ENCODE measurements at regions not wholly inside any gene's neighbourhood (a gene's known extent, or its start where the extent isn't known, plus 50 kb on each side); places are given as distances from the start of the nearest gene placed in this dataset.

GRCh38 chr20:37586078-37586477 lies 58.4 kb upstream of the BLCAP start:
- H3K4me3 ChIP-seq (ENCODE audit: low read length in 2 of 2), result no peak overlapping the region
- DNase-seq, result no peak
- intact Hi-C loops (cut with DNase I), result no loop called here
- no peak for ATAC-seq (ENCODE audit: low FRiP score)
- WGBS, 2 donors, result 78 to 80% methylated on average over 2 of the region's 2 CpGs
- H3K27ac ChIP-seq (ENCODE audit: low read depth in 1 of 2, low read length in 2 of 2), result no peak overlapping the region
- H3K9me3 ChIP-seq (ENCODE audit: control insufficient read depth, low read length), result peaks cover 4% of the 10 kb centered on the region
- peaks cover 0 to 3% of the 10 kb centered on the region in 2 donors for H3K27me3 ChIP-seq (ENCODE audit: control insufficient read depth in 1 of 2, insufficient read depth in 2 of 2, low read length in 1 of 2)
- H3K4me1 ChIP-seq (ENCODE audit: control insufficient read depth in 1 of 2, insufficient read depth in 2 of 2, low read length in 2 of 2), result no peaks in the 10 kb centered on the region
- no peaks in the 10 kb centered on the region for H3K36me3 ChIP-seq (ENCODE audit: control insufficient read depth in 1 of 2, insufficient read depth in 2 of 2, low read length in 1 of 2)

- ATAC-seq (ENCODE audit: low FRiP score), result no peak
- H3K27me3 ChIP-seq (ENCODE audit: control insufficient read depth in 1 of 2, insufficient read depth in 2 of 2, low read length in 1 of 2), result peaks cover 0 to 3% of the 10 kb centered on the region in 2 donors
- WGBS, 2 donors, result 74 to 77% methylated on average over 5 of the region's 5 CpGs
- H3K27ac ChIP-seq (ENCODE audit: low read depth in 1 of 2, low read length in 2 of 2), result no peak overlapping the region
- H3K4me1 ChIP-seq (ENCODE audit: control insufficient read depth in 1 of 2, insufficient read depth in 2 of 2, low read length in 2 of 2), result no peaks in the 10 kb centered on the region
- no peaks in the 10 kb centered on the region for H3K36me3 ChIP-seq (ENCODE audit: control insufficient read depth in 1 of 2, insufficient read depth in 2 of 2, low read length in 1 of 2)
- DNase-seq, result no peak
- no peak overlapping the region for H3K4me3 ChIP-seq (ENCODE audit: low read length in 2 of 2)
- intact Hi-C loops (cut with DNase I), result no loop called here
- peaks cover 4% of the 10 kb centered on the region for H3K9me3 ChIP-seq (ENCODE audit: control insufficient read depth, low read length)
Measured at GRCh38 chr20:37584238-37584807, 56.6 kb upstream of the BLCAP start.

GRCh38 chr20:37581246-37581645 lies 53.6 kb upstream of the BLCAP start:
- 77 to 80% methylated on average over 9 of the region's 9 CpGs for WGBS, 2 donors
- Histone ChIP-seq H3K36me3 (ENCODE audit: control insufficient read depth in 1 of 2, insufficient read depth in 2 of 2, low read length in 1 of 2) (no peaks in the 10 kb centered on the region), H3K9me3 (ENCODE audit: control insufficient read depth, low read length) (peaks cover 4% of the 10 kb centered on the region), H3K4me1 (ENCODE audit: control insufficient read depth in 1 of 2, insufficient read depth in 2 of 2, low read length in 2 of 2) (no peaks in the 10 kb centered on the region), H3K4me3 (ENCODE audit: low read length in 2 of 2) (no peak overlapping the region), H3K27me3 (ENCODE audit: control insufficient read depth in 1 of 2, insufficient read depth in 2 of 2, low read length in 1 of 2) (peaks cover 0 to 3% of the 10 kb centered on the region in 2 donors), H3K27ac (ENCODE audit: low read depth in 1 of 2, low read length in 2 of 2) (no peak overlapping the region)
- intact Hi-C loops (cut with DNase I), result no loop called here
- ATAC-seq (ENCODE audit: low FRiP score), result no peak
- no peak for DNase-seq

GRCh38 chr20:37580069-37580468 lies 52.4 kb upstream of the BLCAP start:
- Histone ChIP-seq H3K27ac (ENCODE audit: low read depth in 1 of 2, low read length in 2 of 2) (no peak overlapping the region), H3K27me3 (ENCODE audit: control insufficient read depth in 1 of 2, insufficient read depth in 2 of 2, low read length in 1 of 2) (peaks cover 0 to 3% of the 10 kb centered on the region in 2 donors), H3K36me3 (ENCODE audit: control insufficient read depth in 1 of 2, insufficient read depth in 2 of 2, low read length in 1 of 2) (no peaks in the 10 kb centered on the region), H3K4me3 (ENCODE audit: low read length in 2 of 2) (no peak overlapping the region), H3K9me3 (ENCODE audit: control insufficient read depth, low read length) (no peaks in the 10 kb centered on the region), H3K4me1 (ENCODE audit: control insufficient read depth in 1 of 2, insufficient read depth in 2 of 2, low read length in 2 of 2) (no peaks in the 10 kb centered on the region)
- 8 to 13% methylated on average over 2 of the region's 2 CpGs for WGBS, 2 donors
- intact Hi-C loops (cut with DNase I), result no loop called here
- ATAC-seq (ENCODE audit: low FRiP score) (no peak), DNase-seq (no peak)

GRCh38 chr20:37579106-37579505 lies 51.4 kb upstream of the BLCAP start:
- 64 to 68% methylated on average over 7 of the region's 7 CpGs for WGBS, 2 donors
- intact Hi-C loops (cut with DNase I), result no loop called here

GRCh38 chr20:37577981-37578380 lies 50.3 kb upstream of the BLCAP start:
- Histone ChIP-seq H3K4me3 (ENCODE audit: low read length in 2 of 2) (no peak overlapping the region), H3K27me3 (ENCODE audit: control insufficient read depth in 1 of 2, insufficient read depth in 2 of 2, low read length in 1 of 2) (no peaks in the 10 kb centered on the region), H3K4me1 (ENCODE audit: control insufficient read depth in 1 of 2, insufficient read depth in 2 of 2, low read length in 2 of 2) (no peaks in the 10 kb centered on the region), H3K27ac (ENCODE audit: low read depth in 1 of 2, low read length in 2 of 2) (no peak overlapping the region), H3K9me3 (ENCODE audit: control insufficient read depth, low read length) (no peaks in the 10 kb centered on the region), H3K36me3 (ENCODE audit: control insufficient read depth in 1 of 2, insufficient read depth in 2 of 2, low read length in 1 of 2) (no peaks in the 10 kb centered on the region)
- ATAC-seq (ENCODE audit: low FRiP score), result no peak
- no peak for DNase-seq
- intact Hi-C loops (cut with DNase I), result no loop called here
- WGBS, 2 donors, result 83 to 86% methylated on average over 6 of the region's 6 CpGs

More at GRCh38 chr20:37579106-37579505, 51.4 kb upstream of the BLCAP start:
- no peak for ATAC-seq (ENCODE audit: low FRiP score)
- H3K27me3 ChIP-seq (ENCODE audit: control insufficient read depth in 1 of 2, insufficient read depth in 2 of 2, low read length in 1 of 2), result peaks cover 0 to 3% of the 10 kb centered on the region in 2 donors
- no peaks in the 10 kb centered on the region for H3K9me3 ChIP-seq (ENCODE audit: control insufficient read depth, low read length)
- no peak overlapping the region for H3K27ac ChIP-seq (ENCODE audit: low read depth in 1 of 2, low read length in 2 of 2)
- H3K4me1 ChIP-seq (ENCODE audit: control insufficient read depth in 1 of 2, insufficient read depth in 2 of 2, low read length in 2 of 2), result no peaks in the 10 kb centered on the region
- no peaks in the 10 kb centered on the region for H3K36me3 ChIP-seq (ENCODE audit: control insufficient read depth in 1 of 2, insufficient read depth in 2 of 2, low read length in 1 of 2)
- no peak for DNase-seq
- no peak overlapping the region for H3K4me3 ChIP-seq (ENCODE audit: low read length in 2 of 2)

Data from aorta (tissue), 5 donors.